ENCODE measurements at regions not wholly inside any gene's neighbourhood (a gene's known extent, or its start where the extent isn't known, plus 50 kb on each side); places are given as distances from the start of the nearest gene placed in this dataset.

GRCh38 chr12:124418156-124418555, 123.3 kb downstream of the RFLNA start:
- peaks cover 33% of the 10 kb centered on the region for H3K4me1 ChIP-seq
- no peak for TF ChIP-seq POLR2A (IDR thresholded peaks at IDR 0.05)
- TF ChIP-seq CTCF (IDR thresholded peaks at IDR 0.05), result no peak
- no peaks in the 10 kb centered on the region for H3K9me3 ChIP-seq
- H3K4me3 ChIP-seq, result no peak overlapping the region
- no peaks in the 10 kb centered on the region for H3K27me3 ChIP-seq
- intact Hi-C loops (cut with DNase I; ENCODE audit: low total_unique reads), result no loop called here
- H3K36me3 ChIP-seq (ENCODE audit: low read depth, missing control alignments), result no peaks in the 10 kb centered on the region
- no peak overlapping the region for H3K27ac ChIP-seq
- 90 to 91% methylated on average over 12 of the region's 13 CpGs for WGBS, 2 donors
- DNase-seq, result no peak

GRCh38 chr12:124416516-124417395, 121.9 kb downstream of the RFLNA start:
- 92% methylated on average over 44 to 59 of the region's 59 CpGs for WGBS, 2 donors
- TF ChIP-seq POLR2A (IDR thresholded peaks at IDR 0.05), result no peak
- TF ChIP-seq CTCF (IDR thresholded peaks at IDR 0.05), result no peak
- Histone ChIP-seq H3K27ac (no peak overlapping the region), H3K36me3 (ENCODE audit: low read depth, missing control alignments) (no peaks in the 10 kb centered on the region), H3K4me3 (no peak overlapping the region), H3K27me3 (no peaks in the 10 kb centered on the region), H3K9me3 (no peaks in the 10 kb centered on the region), H3K4me1 (peaks cover 35% of the 10 kb centered on the region)
- intact Hi-C loops (cut with DNase I; ENCODE audit: low total_unique reads), result no loop called here
- DNase-seq, result no peak

- Histone ChIP-seq H3K36me3 (ENCODE audit: low read depth, missing control alignments) (no peaks in the 10 kb centered on the region), H3K9me3 (no peaks in the 10 kb centered on the region), H3K4me3 (no peak overlapping the region), H3K27ac (no peak overlapping the region), H3K4me1 (peaks cover 40% of the 10 kb centered on the region), H3K27me3 (no peaks in the 10 kb centered on the region)
- DNase-seq, result no peak
- intact Hi-C loops (cut with DNase I; ENCODE audit: low total_unique reads), result no loop called here
- 83% methylated on average over 9 of the region's 9 CpGs; no CpG with 5 or more reads in 1 of the 2 donors for WGBS, 2 donors
- no peak for TF ChIP-seq POLR2A (IDR thresholded peaks at IDR 0.05)
- no peak for TF ChIP-seq CTCF (IDR thresholded peaks at IDR 0.05)
Observed at GRCh38 chr12:124415064-124415463, 120.2 kb downstream of the RFLNA start.

- intact Hi-C loops (cut with DNase I; ENCODE audit: low total_unique reads), result no loop called here
- DNase-seq, result no peak
- Histone ChIP-seq H3K27ac (no peak overlapping the region), H3K9me3 (no peaks in the 10 kb centered on the region), H3K27me3 (no peaks in the 10 kb centered on the region), H3K36me3 (ENCODE audit: low read depth, missing control alignments) (no peaks in the 10 kb centered on the region), H3K4me3 (no peak overlapping the region), H3K4me1 (peaks cover 42% of the 10 kb centered on the region)
- 69 to 79% methylated on average over 3 to 8 of the region's 8 CpGs for WGBS, 2 donors
- no peak for TF ChIP-seq POLR2A (IDR thresholded peaks at IDR 0.05)
- no peak for TF ChIP-seq CTCF (IDR thresholded peaks at IDR 0.05)
Observed at GRCh38 chr12:124413915-124414314, 119.0 kb downstream of the RFLNA start.

GRCh38 chr12:124413401-124413800, 118.5 kb downstream of the RFLNA start:
- 52 to 66% methylated on average over 13 to 15 of the region's 15 CpGs for WGBS, 2 donors
- TF ChIP-seq POLR2A (IDR thresholded peaks at IDR 0.05) (no peak), CTCF (IDR thresholded peaks at IDR 0.05) (no peak)
- H3K9me3 ChIP-seq, result no peaks in the 10 kb centered on the region
- intact Hi-C loops (cut with DNase I; ENCODE audit: low total_unique reads), result no loop called here
- no peak overlapping the region for H3K4me3 ChIP-seq
- peak; percentile 74 for DNase-seq
- no peaks in the 10 kb centered on the region for H3K27me3 ChIP-seq
- H3K27ac ChIP-seq, result no peak overlapping the region
- no peaks in the 10 kb centered on the region for H3K36me3 ChIP-seq (ENCODE audit: low read depth, missing control alignments)
- peaks cover 42% of the 10 kb centered on the region for H3K4me1 ChIP-seq
